OCI-LY3 (cell line): ENCODE measurements at regions not wholly inside any gene's neighbourhood (a gene's known extent, or its start where the extent isn't known, plus 50 kb on each side); places are given as distances from the start of the nearest gene placed in this dataset.

ENCODE experiments used
- EZH2phosphoT487 ChIP-seq: fragments of 200-600 bp; shearing (Covaris generic); IDR thresholded peaks from 2 replicates; pipeline ENCODE4 v1.6.1; 2018; ENCODE audit warnings: antibody characterized with exemption, mixed run types, low read depth
- TF ChIP-seq, protein P1 (sequence below): fragments of 200-600, 300-600 bp; sonication (generic); IDR thresholded peaks from 2 replicates; pipeline ENCODE4 v1.5.1; 2014; ENCODE audit warnings: antibody characterized with exemption, low read length, low read depth

DNA sequence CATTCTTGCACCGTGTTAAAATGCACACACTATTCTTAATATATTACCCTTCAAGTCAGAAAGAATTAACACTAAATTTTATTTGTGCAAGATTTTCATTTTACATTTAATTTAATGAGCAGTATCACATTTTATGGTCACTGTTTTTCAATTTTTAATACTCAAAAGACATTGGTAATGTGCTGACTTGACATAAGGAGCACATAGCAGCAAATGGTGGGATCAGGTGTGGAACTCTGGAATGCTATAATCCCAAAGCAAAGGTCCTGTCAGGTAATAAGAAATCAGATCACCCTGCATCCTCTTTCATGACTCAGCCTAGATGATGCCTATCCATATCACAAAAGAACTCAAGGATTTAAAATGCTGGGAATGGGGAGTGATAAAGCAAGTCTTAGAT, 55.6 kb upstream of the SPAG16 start:
- TF ChIP-seq, protein P1, sequence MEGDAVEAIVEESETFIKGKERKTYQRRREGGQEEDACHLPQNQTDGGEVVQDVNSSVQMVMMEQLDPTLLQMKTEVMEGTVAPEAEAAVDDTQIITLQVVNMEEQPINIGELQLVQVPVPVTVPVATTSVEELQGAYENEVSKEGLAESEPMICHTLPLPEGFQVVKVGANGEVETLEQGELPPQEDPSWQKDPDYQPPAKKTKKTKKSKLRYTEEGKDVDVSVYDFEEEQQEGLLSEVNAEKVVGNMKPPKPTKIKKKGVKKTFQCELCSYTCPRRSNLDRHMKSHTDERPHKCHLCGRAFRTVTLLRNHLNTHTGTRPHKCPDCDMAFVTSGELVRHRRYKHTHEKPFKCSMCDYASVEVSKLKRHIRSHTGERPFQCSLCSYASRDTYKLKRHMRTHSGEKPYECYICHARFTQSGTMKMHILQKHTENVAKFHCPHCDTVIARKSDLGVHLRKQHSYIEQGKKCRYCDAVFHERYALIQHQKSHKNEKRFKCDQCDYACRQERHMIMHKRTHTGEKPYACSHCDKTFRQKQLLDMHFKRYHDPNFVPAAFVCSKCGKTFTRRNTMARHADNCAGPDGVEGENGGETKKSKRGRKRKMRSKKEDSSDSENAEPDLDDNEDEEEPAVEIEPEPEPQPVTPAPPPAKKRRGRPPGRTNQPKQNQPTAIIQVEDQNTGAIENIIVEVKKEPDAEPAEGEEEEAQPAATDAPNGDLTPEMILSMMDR: no peak
- TF ChIP-seq EZH2phosphoT487: no peak
